ENCODE measurements at regions not wholly inside any gene's neighbourhood (a gene's known extent, or its start where the extent isn't known, plus 50 kb on each side); places are given as distances from the start of the nearest gene placed in this dataset.

DNA sequence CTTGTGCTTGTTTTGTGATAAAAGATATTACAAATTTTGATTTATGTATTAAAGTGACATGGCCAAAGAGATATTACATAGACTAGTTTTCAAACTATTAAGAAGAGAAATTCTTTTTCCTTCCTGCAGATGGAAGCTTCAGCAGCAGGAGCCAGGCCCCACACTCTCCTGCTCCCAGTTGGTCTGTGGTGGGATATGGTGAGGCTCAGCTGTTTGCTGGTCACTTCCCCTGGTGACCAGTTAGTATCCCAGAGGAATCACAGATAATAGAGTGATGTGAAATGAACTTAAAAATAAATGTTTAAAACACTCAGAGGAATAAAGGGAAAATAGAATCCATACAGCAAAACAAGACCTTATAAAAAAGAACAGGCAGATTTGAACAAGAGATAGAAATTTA, 154.7 kb downstream of the KTN1 start:
- DNase-seq: no peak

DNA sequence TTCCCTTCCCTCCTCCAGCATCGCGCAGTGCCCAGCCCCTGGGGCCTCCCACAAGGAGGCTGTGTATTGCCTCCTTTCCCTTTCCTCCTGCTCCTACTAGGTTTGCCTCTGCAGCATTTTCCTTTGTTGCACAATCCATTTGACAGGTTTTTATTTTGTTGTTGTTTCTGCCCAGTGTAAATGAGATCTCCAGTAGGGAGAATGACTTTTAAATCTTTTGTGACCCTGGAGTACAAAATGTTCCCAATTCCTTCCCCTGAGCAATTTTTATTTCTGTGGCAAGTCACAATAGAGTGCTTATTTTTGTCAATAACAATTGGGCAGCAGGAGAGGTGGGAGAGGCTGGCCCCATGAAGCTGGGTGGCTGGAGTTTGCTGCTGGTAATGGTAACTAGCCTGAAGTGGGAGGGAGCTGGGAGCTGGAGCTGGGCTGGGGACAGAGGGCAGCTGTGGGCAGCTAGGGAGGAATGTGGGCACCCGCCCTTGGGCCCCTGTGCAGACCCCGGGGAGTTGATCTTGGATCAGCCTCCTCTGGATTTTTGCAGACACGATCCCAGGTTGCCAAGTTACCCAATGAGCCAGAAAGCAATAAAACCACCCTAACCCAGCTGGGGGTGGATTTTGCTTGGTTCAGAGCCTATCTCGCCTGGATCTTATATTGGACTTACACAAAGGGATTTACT, 160.1 kb downstream of the KTN1 start:
- DNase-seq: no peak

DNA sequence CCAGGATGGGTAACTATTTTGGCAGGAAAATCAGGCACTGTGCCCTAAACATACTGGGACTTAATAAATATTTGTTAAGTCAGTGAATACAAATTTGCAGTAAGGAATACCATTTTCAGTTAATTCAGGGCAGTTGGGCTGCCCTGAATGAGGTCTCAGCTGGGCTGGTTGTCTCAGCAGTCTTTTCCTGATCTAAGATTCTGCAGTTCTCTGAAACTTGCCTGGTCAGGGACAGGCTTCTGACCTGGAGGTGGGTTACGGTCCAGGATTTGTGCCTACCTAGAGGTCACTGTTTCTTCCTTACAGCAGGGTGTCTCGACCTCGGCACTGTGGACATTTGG, 160.6 kb downstream of the KTN1 start:
- no peak for DNase-seq

DNA sequence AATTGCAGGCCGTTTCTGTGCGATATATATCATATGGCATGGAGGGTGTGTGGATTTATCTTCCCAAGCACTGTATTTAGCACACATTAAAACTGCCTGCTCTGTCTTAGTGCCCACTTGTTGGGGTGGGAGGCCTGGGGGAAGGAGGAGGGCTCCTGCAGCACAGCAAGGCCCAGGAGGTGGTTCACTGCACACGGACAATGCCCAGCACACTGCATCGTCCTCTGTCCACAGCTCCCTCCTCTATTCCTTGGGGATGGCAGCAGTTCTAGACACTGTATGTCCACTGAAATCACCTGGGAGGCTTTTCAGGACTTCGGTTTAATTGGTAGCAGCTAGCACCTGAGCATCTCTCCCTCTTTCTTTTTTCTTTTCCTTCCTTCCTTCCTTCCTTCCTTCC, 161.2 kb downstream of the KTN1 start:
- no peak for DNase-seq

DNA sequence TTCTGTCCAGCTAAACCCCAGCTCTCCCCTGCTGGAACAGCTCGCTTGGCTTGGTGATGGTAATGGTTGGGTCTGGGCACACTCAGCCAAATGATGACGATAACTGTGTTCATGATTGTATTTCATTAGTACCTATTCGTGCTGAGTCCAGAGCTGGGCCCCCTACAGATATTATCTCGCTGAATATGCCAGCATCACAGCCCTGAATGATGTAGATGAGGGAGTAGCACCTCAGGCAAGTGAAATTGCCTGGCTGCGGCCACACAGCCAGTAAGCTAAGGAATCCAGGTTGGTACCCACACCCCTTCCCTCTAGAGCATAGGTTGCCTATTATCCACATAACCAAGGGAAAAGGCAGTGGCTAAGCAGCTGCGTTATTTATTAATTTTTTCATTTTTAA, 163.5 kb downstream of the KTN1 start:
- no peak for DNase-seq

DNA sequence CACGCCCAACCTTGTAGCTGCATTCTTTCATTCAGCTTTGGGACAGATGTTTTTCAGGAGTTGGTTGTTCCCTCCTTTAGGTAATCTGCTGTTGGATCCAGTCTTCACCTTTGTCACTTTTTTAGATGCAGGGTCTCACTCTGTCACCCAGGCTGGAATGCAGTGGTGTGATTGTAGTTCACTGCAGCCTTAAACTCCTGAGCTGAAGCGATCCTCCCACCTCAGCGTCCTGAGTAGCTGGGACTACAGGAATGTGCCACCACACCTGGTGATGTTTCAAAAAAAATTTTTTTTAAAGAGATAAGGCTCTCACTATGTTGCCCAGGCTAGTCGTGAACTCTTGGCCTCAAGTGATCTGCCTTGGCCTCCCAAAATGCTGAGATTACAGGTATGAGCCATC, 164.3 kb downstream of the KTN1 start:
- no peak for DNase-seq

DNA sequence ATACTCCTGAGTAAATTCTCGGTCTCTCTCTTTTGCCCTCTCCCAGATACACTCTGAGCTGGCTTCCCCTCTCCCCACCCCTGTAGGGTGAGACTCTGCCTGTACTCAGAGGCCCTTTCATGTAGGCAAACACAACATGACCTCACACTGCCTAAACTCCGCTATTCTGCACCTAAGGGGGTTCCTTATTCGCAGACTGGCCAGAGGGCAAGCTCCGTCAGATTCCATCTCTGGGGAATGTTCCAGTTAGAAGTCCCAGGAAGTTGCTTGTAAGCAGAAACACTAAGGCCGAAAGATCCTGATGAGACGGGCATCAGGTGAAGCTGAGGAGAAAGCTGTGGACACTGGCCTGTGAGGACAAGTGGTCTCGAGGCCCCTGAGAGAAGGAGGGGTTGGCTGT, 165.9 kb downstream of the KTN1 start:
- DNase-seq: no peak

DNA sequence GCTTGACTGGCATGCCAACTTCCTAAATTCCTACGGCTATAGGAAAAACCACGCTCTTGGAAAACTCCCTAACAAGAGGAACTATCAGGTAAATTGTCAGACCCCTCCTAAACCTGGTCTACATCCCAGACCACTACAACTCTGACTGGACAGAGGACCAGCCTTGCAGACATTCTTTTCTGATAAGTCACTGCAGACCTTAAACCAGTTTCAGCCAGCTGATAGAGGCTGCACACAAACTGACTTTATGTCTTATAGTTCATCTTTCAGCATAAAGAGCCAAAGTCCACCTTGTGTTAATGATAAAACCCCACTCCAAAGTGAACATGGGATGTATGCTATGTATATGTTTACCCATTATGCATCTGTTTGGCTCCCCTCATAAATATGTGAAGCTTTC, 166.6 kb downstream of the KTN1 start:
- no peak for DNase-seq

DNA sequence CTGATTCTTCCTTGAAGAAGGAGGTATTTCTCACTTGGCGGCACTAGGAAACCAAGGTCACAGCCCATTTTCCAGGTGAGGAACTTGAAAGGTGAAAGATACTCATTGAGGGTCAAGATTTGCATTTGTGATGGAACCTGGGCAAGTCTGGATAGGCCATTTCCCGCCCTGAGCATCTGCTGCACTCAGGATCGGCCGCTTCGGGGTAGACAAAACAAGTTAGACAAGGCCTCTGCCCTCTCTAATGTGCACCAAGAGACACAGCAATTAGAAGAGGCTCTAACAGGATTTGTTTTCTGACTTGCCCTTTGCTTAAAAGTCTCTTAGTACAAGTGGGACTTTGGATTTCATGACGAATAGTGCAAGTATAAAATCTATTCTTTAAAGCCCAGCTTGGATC, 167.2 kb downstream of the KTN1 start:
- DNase-seq: no peak

DNA sequence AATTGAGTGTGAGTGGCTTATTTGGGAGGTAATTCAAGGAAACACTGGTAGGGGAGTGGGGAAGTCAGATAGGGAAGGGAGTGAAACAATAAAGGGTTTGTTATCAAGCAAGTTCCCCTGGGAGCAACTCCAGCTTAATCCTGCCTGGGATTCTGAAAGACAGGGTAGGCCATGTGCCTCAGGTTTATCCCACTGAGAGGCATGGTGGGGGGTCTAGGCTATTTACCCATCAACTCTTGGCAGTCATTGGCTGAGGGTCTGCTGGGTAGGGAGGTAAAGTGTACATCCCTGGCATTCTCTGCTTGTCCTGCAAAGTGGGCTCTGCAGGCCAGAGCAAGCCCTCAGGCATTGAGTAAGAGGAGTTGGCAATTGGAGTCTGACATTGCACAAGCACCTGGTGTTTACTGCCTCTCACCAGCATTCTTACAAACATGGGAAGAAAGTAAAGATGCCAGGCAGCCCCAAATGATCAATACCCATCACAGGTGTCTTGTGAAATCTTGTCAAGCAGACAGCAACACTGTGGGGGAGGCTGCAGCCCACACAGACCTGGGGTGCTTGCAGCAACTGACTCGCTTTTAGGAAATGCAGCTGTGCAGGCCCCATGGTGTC, 169.3 kb downstream of the KTN1 start:
- no peak for DNase-seq

DNA sequence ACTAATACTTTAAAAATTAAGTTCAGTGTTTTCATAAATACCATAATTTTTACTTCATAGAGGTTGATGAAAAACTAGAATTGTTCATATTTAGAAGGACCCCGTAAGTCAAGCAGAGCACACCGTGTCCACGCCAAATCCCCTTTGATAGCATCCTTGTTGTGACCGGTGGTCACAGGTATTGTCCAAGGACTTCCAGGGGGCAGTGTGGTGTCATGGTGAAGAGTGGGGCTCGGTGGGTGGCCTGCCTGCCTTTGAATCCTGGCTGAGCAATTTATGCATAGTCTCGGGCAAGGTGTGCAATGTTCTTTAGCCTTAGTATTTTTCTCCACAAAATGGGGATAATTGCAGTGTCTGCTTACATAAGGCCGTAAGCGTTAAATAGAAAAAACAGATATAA, 169.9 kb downstream of the KTN1 start:
- no peak for DNase-seq

DNA sequence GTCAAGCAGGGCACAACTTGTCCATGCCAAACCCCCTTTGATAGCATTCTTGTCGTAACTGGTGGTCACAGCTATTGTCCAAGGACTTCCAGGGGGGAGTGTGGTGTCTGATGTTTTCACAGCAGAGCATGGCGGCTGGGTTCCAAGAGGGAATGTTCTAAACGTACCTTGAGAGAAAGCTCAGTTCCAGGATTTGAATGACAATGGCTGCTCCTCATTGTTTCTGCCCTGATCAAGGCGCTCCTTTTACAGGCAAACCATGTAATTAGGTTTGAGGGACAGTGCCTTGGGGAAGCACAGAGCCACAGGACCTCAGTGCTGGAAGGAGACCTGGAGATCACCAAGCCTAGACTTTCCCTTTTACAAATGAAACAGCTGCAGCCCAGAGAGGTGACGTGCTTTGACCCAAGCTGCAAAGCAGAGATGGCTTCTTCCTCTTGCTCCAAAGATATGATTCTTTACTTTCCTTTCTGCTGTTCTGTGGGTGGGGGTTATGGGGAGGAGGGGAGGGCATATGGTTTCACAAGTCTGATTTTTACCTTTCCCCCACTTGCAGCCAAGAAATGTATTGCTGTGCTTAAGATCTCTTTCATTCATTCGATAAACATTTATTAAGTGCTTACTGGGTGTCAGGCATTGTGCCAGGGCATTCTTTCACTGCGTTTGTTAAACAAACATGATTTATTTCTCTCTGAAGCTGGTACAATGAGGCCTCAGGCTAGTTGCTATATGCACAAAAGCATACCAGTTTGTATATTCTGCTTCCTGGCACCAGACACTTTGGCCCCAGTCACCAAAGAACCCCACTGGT, 172.8 kb downstream of the KTN1 start:
- no peak for DNase-seq

DNA sequence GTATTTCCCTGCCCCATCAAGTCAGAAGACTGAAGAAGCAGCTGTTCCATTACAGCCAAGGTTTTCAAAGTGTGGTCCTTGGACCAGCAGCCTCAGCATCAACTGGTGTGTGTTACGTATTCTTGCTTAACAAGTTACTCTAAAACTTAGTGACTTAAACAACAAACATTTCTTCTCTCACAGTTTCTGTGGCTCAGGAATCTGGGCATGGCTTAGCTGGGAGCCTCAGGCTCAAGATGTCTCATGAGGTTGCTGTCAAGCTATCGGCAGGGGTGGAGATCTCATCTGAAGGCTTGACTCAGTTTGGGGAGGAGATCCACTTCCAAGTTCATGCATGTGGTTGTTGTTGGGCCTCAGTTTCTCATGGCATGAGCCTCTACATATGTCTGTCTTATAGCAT, 174.5 kb downstream of the KTN1 start:
- no peak for DNase-seq

DNA sequence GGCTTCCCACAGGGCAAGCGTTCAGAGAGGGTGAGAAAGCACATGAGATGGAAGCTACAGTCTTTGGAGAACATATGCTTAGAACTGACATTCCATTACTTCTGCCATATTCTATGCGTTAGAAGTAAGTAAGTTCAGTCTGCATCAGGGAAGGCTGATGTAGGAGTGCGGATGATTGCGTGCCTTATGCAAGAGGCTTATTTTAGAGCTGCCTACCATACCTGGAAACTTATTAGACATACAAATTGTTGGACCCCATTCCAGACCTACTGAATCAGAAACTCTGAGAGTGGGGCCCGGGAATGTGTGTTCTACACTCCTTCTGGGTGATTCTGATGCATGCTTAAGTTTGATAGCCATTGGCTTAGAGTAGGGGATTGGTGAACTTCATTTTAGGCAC, 174.9 kb downstream of the KTN1 start:
- no peak for DNase-seq

DNA sequence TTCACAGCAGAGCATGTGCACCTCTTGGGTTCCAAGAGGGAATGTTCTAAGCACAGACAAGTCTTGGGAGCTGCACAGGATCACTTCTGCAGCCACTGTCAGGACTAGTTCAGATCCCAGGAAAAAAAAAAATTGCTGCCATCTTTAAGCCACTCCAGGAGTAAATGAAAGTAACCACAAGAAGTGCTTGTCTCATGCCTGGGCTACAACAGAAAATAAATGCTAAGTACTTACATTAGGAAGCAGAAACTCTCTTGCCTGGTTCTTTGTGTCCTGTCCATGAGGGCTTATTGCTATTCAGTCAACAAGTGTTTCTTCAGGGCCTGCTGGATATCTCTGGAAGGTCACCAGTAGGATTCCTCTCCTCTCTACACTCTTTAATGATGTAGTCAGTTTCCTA, 176.1 kb downstream of the KTN1 start:
- no peak for DNase-seq

DNA sequence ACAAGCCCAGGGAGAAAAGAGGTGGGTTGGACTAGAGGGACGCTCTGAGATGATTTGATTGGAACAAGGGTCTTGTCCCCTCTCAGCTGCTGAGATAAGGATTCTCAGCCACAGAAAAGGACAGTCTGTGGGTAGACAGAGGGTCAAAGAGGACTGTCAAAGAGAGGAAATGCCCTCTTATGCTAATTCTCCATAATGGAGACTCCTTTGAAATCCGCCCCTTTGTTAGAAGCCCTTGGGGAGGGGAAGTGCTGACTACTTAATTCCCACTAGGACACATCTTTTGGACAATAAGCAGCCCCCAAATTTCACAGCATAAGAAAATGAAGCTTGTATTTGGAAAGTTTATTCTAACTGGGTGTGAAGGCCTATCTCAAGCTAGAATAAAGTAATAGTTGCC, 176.6 kb downstream of the KTN1 start:
- DNase-seq: no peak

DNA sequence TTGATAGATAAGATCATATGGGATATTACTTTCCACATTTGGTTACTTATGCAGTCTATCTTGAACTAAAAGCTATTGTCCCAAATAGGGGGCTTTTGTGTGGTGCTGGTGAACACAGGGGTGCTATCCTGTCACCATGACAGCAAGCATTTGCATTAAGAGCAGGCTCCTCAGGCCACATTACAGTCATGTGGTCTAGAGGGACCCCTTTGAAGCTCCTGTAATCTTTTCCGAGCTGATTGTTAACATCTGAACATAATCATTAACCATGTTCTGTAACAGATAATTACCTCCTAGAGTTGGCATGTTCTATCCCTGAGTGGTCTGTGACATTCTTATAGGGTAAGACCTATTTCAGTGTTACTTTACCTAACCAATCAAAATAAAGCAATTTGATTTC, 178.8 kb downstream of the KTN1 start:
- DNase-seq: no peak

DNA sequence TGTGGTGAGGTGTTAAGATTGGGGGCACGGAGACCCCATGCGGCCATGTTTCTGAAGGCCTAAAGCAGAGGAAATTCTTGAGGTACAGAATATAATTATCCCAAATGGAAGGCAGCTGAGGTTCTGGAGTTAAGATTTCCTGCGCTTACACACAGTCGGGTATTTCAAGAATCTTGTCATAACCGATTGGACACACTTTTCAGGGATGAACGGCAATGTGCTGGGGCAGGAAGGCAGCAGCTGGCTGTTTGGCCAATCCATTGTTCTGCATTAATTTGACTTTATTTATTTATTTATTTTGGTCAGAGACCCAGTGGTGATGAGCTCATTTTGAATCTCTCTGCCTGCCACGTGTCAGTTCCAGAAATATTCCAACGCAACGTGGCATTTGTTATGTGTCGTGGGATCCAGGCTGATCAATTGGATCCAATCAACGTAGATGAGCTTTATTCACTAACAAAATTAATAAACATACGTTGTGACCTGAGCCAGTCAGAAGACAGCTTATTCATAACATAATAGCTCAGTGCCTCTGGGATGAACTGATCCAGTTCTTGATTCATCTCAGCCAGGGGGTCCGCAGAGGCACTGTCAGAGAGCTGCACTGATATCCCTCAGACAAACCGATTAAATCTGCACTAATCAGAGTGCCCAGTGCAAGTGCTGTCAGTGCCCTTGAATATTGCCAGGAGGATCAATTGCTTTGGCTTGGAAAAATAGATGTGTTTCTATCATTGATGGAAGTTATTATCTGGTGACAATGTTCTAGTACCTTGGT, 181.0 kb downstream of the KTN1 start:
- DNase-seq: no peak

DNA sequence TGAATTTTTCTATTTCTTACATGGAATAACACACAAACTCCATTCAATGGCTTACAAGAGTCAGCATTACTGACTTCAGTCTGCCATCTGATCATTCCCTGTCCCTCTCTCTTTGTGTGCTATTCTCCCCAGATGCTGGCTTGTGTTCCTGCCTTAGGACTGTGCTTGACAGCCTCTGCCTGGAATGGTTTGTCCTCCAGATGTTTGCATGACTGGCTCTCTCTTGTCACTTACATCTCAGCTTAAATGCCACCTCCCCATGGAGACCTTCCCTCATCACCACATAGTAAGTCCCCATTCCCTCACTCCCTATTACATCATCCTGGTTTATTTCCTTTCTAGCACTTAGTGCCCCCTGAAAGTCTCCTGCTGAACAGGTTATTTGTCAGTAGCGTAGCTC, 181.6 kb downstream of the KTN1 start:
- no peak for DNase-seq

DNA sequence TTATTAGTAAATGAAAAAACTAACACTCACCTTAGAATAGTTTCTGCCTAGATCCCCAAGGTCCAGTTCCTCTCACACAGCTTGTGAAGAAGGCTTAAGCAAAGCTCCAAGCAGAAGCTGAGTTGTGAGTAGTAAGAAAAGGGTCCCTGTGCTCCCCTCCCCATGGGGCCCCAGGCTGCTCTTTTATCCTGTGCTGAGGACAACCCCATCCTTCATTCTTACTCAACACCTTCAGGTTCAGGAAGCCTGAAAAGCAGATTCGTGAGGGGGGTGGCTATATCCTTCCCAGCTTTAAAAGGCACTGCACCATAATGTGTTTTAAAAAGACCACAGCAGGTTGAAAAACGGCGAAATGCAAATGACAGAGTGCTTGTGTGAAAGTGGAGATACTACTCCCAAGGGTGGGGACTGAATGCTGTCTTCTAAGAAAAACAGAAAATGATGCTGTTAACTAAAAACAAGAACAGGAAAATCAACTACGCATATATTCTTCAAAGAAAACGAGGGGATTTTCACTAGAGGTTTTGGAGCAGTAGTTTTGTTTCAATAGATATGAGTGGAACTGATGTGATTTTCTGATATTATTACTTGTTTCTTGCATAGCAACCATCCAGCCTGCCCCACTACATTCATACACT, 182.7 kb downstream of the KTN1 start:
- no peak for DNase-seq

DNA sequence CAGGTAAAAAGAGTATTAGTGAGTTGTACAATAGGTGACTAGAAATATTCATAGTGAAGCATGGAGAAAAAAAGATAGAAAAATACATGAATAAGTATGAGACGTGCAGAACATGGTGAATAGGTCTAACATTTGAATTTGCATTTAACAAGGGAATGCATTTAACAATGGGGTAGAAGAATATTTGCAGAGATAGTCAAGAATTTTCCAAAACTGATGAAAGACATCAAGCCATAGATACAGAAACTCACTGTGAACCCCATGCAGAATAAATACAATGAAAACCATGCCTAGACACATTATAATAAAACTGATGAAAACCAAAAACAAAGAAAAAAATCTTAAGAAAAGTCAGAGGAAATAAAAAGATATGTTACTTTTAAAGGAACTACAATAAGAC, 184.8 kb downstream of the KTN1 start:
- no peak for DNase-seq

DNA sequence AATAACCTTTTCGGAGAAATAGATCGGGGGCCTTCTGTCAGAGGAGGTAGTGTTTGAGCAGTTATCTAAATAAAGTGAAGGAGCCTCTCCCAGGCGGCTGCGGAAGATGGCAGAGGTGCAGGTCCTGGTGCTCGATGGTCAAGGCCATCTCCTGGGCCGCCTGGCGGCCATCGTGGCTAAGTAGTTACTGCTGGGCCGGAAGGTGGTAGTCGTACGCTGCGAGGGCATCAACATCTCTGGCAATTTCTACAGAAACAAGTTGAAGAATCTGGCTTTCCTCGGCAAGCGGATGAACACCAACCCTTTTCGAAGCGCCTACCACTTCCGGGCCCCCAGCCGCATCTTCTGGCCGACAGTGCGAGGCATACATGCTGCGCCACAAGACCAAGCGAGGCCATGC, 186.1 kb downstream of the KTN1 start:
- DNase-seq: no peak

DNA sequence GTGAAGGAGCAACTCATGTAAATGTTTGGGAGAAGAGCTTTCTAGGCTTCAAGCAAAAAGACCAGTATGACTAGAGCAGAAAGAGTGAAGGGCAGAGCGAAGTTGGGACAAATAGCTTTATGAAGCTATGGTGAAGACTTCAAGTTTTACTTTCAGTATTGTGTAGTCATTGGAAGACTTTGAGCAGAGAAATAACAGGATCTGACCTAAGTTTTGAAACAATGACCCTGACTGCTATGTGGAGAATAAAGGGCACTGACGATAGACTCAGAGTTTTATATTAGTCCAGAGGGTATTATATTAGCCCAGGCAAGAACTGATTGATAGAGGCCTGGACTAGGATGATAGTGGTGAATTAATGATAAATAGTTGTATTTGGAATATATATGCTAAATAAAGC, 187.3 kb downstream of the KTN1 start:
- no peak for DNase-seq

All from stimulated activated CD4-positive, alpha-beta T cell treated with anti-CD3 and anti-CD28 coated beads, Interleukin-4, amount 100 ng/mL, for 4 hours (primary cell).